ENCODE measurements at regions not wholly inside any gene's neighbourhood (a gene's known extent, or its start where the extent isn't known, plus 50 kb on each side); places are given as distances from the start of the nearest gene placed in this dataset.

- no peaks in the 10 kb centered on the region for H3K27me3 ChIP-seq (ENCODE audit: control insufficient read depth, insufficient read depth, low read length)
Measured at GRCh38 chr7:7080802-7081201, 101.5 kb upstream of the C1GALT1 start.

GRCh38 chr7:7090460-7090859 lies 91.9 kb upstream of the C1GALT1 start:
- H4K20me1 ChIP-seq (ENCODE audit: control insufficient read depth, extremely low read depth, insufficient read depth, low read length): no peaks in the 10 kb centered on the region
- H3K36me3 ChIP-seq (ENCODE audit: control insufficient read depth, insufficient read depth, low read length): no peaks in the 10 kb centered on the region
- no peak overlapping the region for H2AFZ ChIP-seq (ENCODE audit: low read length)
- no peaks in the 10 kb centered on the region for H3K79me2 ChIP-seq (ENCODE audit: control insufficient read depth, insufficient read depth, low read length)
- H3K4me3 ChIP-seq (replicated peaks in 1 of 4; ENCODE audit: control extremely low read depth in 1 of 4, insufficient read depth in 1 of 4, low read depth in 3 of 4, low read length in 4 of 4): no peak overlapping the region
- no peaks in the 10 kb centered on the region for H3K4me1 ChIP-seq (ENCODE audit: control insufficient read depth, extremely low read depth, insufficient read depth, low read length)
- TF ChIP-seq EZH2 (IDR thresholded peaks at IDR 0.05; ENCODE audit: low read length, missing control alignments) (no peak), CTCF (conservative IDR thresholded peaks at IDR 0.05 in 1 of 2, IDR thresholded peaks at IDR 0.05 in 1 of 2; ENCODE audit: low read depth in 1 of 2, low read length in 2 of 2) (no peak)
- H3K27ac ChIP-seq (ENCODE audit: insufficient read depth, low read length): no peak overlapping the region
- no peak for DNase-seq (ENCODE audit: low read depth in 2 of 2)
- H3K27me3 ChIP-seq (ENCODE audit: control insufficient read depth, insufficient read depth, low read length): no peaks in the 10 kb centered on the region
- no peak overlapping the region for H3K9ac ChIP-seq (ENCODE audit: insufficient read depth, low read length)
- no peaks in the 10 kb centered on the region for H3K9me3 ChIP-seq (ENCODE audit: control insufficient read depth, insufficient read depth, low read depth, low read length)
- H3K4me2 ChIP-seq (ENCODE audit: extremely low read depth, insufficient read depth, low read length): no peak overlapping the region

More at GRCh38 chr7:7080802-7081201, 101.5 kb upstream of the C1GALT1 start:
- H3K4me3 ChIP-seq (replicated peaks in 1 of 4; ENCODE audit: control extremely low read depth in 1 of 4, insufficient read depth in 1 of 4, low read depth in 3 of 4, low read length in 4 of 4): no peak overlapping the region
- DNase-seq (ENCODE audit: low read depth in 2 of 2): no peak
- TF ChIP-seq EZH2 (IDR thresholded peaks at IDR 0.05; ENCODE audit: low read length, missing control alignments): no peak
- no peak for TF ChIP-seq CTCF (conservative IDR thresholded peaks at IDR 0.05 in 1 of 2, IDR thresholded peaks at IDR 0.05 in 1 of 2; ENCODE audit: low read depth in 1 of 2, low read length in 2 of 2)
- H3K27ac ChIP-seq (ENCODE audit: insufficient read depth, low read length): no peak overlapping the region
- no peaks in the 10 kb centered on the region for H3K9me3 ChIP-seq (ENCODE audit: control insufficient read depth, insufficient read depth, low read depth, low read length)
- no peak overlapping the region for H2AFZ ChIP-seq (ENCODE audit: low read length)
- no peaks in the 10 kb centered on the region for H3K79me2 ChIP-seq (ENCODE audit: control insufficient read depth, insufficient read depth, low read length)
- H4K20me1 ChIP-seq (ENCODE audit: control insufficient read depth, extremely low read depth, insufficient read depth, low read length): no peaks in the 10 kb centered on the region
- H3K36me3 ChIP-seq (ENCODE audit: control insufficient read depth, insufficient read depth, low read length): no peaks in the 10 kb centered on the region
- H3K9ac ChIP-seq (ENCODE audit: insufficient read depth, low read length): no peak overlapping the region
- H3K4me1 ChIP-seq (ENCODE audit: control insufficient read depth, extremely low read depth, insufficient read depth, low read length): no peaks in the 10 kb centered on the region
- H3K4me2 ChIP-seq (ENCODE audit: extremely low read depth, insufficient read depth, low read length): no peak overlapping the region

- no peaks in the 10 kb centered on the region for H3K79me2 ChIP-seq (ENCODE audit: control insufficient read depth, insufficient read depth, low read length)
- no peak for DNase-seq (ENCODE audit: low read depth in 2 of 2)
- no peaks in the 10 kb centered on the region for H3K4me1 ChIP-seq (ENCODE audit: control insufficient read depth, extremely low read depth, insufficient read depth, low read length)
- H3K27me3 ChIP-seq (ENCODE audit: control insufficient read depth, insufficient read depth, low read length): no peaks in the 10 kb centered on the region
- no peaks in the 10 kb centered on the region for H4K20me1 ChIP-seq (ENCODE audit: control insufficient read depth, extremely low read depth, insufficient read depth, low read length)
- no peak overlapping the region for H3K4me3 ChIP-seq (replicated peaks in 1 of 4; ENCODE audit: control extremely low read depth in 1 of 4, insufficient read depth in 1 of 4, low read depth in 3 of 4, low read length in 4 of 4)
- no peak for TF ChIP-seq EZH2 (IDR thresholded peaks at IDR 0.05; ENCODE audit: low read length, missing control alignments)
- TF ChIP-seq CTCF (conservative IDR thresholded peaks at IDR 0.05 in 1 of 2, IDR thresholded peaks at IDR 0.05 in 1 of 2; ENCODE audit: low read depth in 1 of 2, low read length in 2 of 2): no peak
- no peak overlapping the region for H3K4me2 ChIP-seq (ENCODE audit: extremely low read depth, insufficient read depth, low read length)
- H3K36me3 ChIP-seq (ENCODE audit: control insufficient read depth, insufficient read depth, low read length): no peaks in the 10 kb centered on the region
- no peak overlapping the region for H3K9ac ChIP-seq (ENCODE audit: insufficient read depth, low read length)
- no peak overlapping the region for H3K27ac ChIP-seq (ENCODE audit: insufficient read depth, low read length)
- no peak overlapping the region for H2AFZ ChIP-seq (ENCODE audit: low read length)
- H3K9me3 ChIP-seq (ENCODE audit: control insufficient read depth, insufficient read depth, low read depth, low read length): no peaks in the 10 kb centered on the region
Measured at GRCh38 chr7:7098280-7098818, 84.0 kb upstream of the C1GALT1 start.

All from fibroblast of lung (primary cell).